Gastroesophageal sphincter (tissue), 3 donors: ENCODE measurements at regions not wholly inside any gene's neighbourhood (a gene's known extent, or its start where the extent isn't known, plus 50 kb on each side); places are given as distances from the start of the nearest gene placed in this dataset.

Experiments
- CTCF ChIP-seq, 4 experiments: fragments of 200-600 bp in 2 of 4; fragments of 450-650 bp in 2 of 4; sonication (generic) in 1 of 4; IDR thresholded peaks; one replicate each; pipeline ENCODE4 v1.5.1; 2017 to 2019; ENCODE audit warnings: antibody characterized with exemption in 4 of 4, mild to moderate bottlenecking in 2 of 4, moderate library complexity in 2 of 4
- EP300 ChIP-seq: sonication (generic); formaldehyde crosslinking; IDR thresholded peaks from one replicate; pipeline ENCODE4 v1.6.1; 2017; ENCODE audit warnings: antibody characterized with exemption, mild to moderate bottlenecking
- POLR2AphosphoS5 ChIP-seq: sonication (generic); formaldehyde crosslinking; IDR thresholded peaks from one replicate; pipeline ENCODE4 v1.6.1; 2017; ENCODE audit warnings: antibody characterized with exemption

GRCh38 chr22:44632541-44633396 is 69.2 kb upstream of the PRR5 start:
- TF ChIP-seq CTCF (IDR thresholded peaks at IDR 0.05) = no peak
- no peak for TF ChIP-seq POLR2AphosphoS5
- TF ChIP-seq EP300 = no peak
